HG03520 (cell line): ENCODE measurements at regions not wholly inside any gene's neighbourhood (a gene's known extent, or its start where the extent isn't known, plus 50 kb on each side); places are given as distances from the start of the nearest gene placed in this dataset.

ENCODE experiments used
- ATAC-seq: cut with Tn5 transposase; IDR thresholded peaks from one replicate; pipeline ENCODE4 v1.9.1; 2021; ENCODE audit warnings: mild to moderate bottlenecking, moderate library complexity; ENCODE audit not compliant: unreplicated experiment

DNA sequence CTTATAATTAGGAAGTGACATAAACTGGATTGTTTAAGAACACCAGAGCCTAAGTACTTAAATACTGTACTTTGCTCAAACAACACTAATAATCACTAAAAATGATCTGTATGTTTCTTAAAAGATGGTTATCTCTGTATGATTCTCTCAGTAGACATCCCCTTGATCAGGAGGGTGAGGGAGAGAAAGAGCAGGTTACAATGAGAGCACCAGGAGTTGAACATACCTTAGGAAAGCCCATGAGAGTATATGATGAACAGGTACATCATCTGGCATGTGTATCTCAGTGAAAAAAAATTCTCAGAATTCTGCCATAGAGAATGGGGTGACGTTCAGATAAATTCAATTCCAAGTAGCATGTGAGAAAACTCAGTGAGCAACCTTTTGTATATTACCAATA lies 59.9 kb upstream of the IL2 start:
- no peak for ATAC-seq

DNA sequence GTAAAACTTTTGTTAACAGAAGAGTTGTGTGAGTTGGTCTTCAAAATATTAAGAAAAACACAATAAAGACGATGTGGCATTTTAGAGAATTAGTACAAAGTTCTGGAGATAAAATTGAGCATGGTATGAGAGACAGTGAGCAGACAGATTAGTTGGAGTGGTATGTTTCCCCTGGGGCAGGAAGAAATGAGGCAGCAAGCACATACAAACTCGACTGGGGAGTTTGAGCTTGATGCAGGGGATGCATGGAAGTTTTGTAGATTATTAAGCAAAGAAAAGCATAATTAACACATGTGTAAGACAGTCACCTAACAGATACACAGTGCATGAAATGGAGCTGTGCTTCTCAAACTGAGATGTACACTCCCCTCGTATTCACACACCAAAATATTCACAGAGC lies 58.1 kb upstream of the IL2 start:
- no peak for ATAC-seq

GRCh38 chr4:122512430-122512829 lies 55.9 kb upstream of the IL2 start:
- ATAC-seq: no peak

DNA sequence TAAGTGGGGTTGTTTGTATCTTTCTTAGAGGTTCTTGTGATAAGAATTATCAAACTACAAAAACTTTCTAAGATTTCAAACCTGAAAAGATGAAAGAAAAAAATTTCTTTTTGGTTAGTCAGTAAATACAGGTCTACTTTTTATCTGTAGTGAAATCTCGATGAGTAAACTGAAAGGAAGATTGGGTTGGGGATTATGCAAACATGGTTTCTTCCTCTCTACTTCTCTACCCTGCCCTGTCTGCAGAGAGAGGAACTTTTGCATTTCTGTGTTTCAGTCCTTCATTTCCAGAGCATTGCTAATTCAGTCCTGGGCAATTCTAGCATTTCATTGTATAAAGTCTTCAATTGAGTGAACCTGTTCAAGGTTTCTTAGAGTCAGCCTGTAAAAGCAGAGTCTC lies 51.6 kb upstream of the IL2 start:
- peak; percentile 68 for ATAC-seq
